Thymus (tissue), 11 donors: ENCODE measurements at regions not wholly inside any gene's neighbourhood (a gene's known extent, or its start where the extent isn't known, plus 50 kb on each side); places are given as distances from the start of the nearest gene placed in this dataset.
"Not testable (repeated sequence)": the region's sequence is repeated elsewhere in the genome, so short reads cannot be mapped to it uniquely, and the experiment has no call there.

ENCODE experiments used
- DNase-seq, 9 donors: peaks; one replicate each; pipeline ENCODE4 v3.0.0-alpha.2; 2013; ENCODE audit warnings: low spot score in 9 of 9, low read depth in 6 of 9, missing footprints in 1 of 9
- H3K27ac ChIP-seq, 2 donors: one replicate each; pipeline ENCODE4 v1.5.1; 2013; ENCODE audit warnings: control low read depth in 1 of 2, low read depth in 1 of 2, low read length in 1 of 2, mild to moderate bottlenecking in 1 of 2, moderate library complexity in 1 of 2
- H3K27me3 ChIP-seq, 2 donors: one replicate each; pipeline ENCODE4 v1.5.1; 2013; ENCODE audit warnings: low read length in 1 of 2; ENCODE audit not compliant: control insufficient read depth in 2 of 2, insufficient read depth in 1 of 2
- H3K36me3 ChIP-seq, 2 donors: one replicate each; pipeline ENCODE4 v1.5.1; 2013; ENCODE audit warnings: low read length in 1 of 2, mild to moderate bottlenecking in 1 of 2, moderate library complexity in 1 of 2; ENCODE audit not compliant: control insufficient read depth in 2 of 2, insufficient read depth in 2 of 2
- H3K4me1 ChIP-seq, 2 donors: one replicate each; pipeline ENCODE4 v1.5.1; 2013; ENCODE audit warnings: low read length in 2 of 2; ENCODE audit not compliant: control insufficient read depth in 2 of 2, insufficient read depth in 2 of 2
- H3K4me3 ChIP-seq, 2 donors: one replicate each; pipeline ENCODE4 v1.5.1; 2013; ENCODE audit warnings: low read length in 2 of 2, control low read depth in 1 of 2, mild to moderate bottlenecking in 1 of 2
- H3K9me3 ChIP-seq, 2 donors: one replicate each; pipeline ENCODE4 v1.5.1; 2013; ENCODE audit warnings: low read length in 1 of 2, mild to moderate bottlenecking in 1 of 2; ENCODE audit not compliant: control insufficient read depth in 2 of 2, insufficient read depth in 1 of 2
- WGBS: extraction: QIAGEN DNeasy Blood & Tissue Kit; methylation state at CpG from one replicate; pipeline ENCODE4 v1.1.7; 2013; 5-methylcytosine and 5-hydroxymethylcytosine counted together
- donor health status: healthy.

DNA sequence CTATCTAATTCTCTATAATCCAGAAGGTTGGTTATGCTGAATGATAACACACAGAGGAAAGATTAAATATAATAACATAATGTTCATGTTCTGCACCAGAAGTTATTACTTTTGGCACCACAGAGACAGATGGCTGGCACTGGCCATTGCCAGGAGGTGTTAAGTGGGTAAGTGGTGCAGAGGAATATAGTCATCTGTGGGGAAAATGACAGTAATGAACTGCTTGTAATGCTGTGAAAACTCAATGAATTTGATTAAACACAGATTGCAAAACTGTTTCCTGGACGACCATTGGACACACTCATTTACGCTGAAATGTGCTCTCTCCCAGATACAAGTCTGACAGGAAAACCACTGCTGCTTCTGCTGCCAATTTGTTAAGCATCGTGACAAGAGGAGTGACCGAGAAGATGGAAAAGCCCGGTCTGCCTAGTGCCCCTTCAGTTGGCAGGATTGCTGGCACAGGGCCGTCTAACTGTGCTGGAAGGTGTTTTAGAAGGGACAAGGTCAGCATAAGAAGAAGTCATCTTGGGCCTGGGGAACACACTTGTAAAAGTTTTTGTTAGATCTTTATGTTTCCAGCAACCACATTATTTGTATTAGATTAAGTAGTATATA lies 567.4 kb downstream of the CBLN4 start:
- no peaks in the 10 kb centered on the region for H3K4me1 ChIP-seq
- H3K9me3 ChIP-seq, result no peaks in the 10 kb centered on the region
- H3K4me3 ChIP-seq, result no peak overlapping the region
- H3K27me3 ChIP-seq, result no peaks in the 10 kb centered on the region
- DNase-seq, result no peak
- no peaks in the 10 kb centered on the region for H3K36me3 ChIP-seq
- 88% methylated on average over 6 of the region's 6 CpGs for WGBS
- H3K27ac ChIP-seq, result no peak overlapping the region

DNA sequence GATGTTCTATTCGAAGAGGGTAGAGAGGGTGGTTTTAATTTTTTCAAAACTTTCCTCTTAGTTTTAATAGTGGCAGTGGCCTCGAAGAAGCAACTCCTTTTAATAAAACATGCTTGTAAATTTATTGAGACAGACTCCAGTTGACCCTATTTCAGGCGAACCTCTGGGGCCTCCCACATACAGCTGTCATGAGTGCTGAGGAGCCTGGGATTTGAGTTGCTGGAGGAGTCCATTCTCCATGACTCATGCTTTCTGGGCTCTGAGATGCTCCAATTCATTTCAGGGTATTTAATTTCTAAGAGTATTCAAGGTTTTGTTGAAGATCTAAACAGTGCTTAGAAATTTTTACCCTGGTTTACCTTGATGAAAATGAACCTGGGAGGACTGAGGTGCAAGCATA lies 580.4 kb downstream of the CBLN4 start:
- Histone ChIP-seq H3K4me3 (no peak overlapping the region), H3K4me1 (no peaks in the 10 kb centered on the region), H3K27me3 (no peaks in the 10 kb centered on the region), H3K36me3 (no peaks in the 10 kb centered on the region), H3K27ac (no peak overlapping the region), H3K9me3 (no peaks in the 10 kb centered on the region)
- 83% methylated on average over 3 of the region's 3 CpGs for WGBS
- DNase-seq, result no peak

GRCh38 chr20:55424476-55424875 lies 580.8 kb downstream of the CBLN4 start:
- DNase-seq, result no peak
- Histone ChIP-seq H3K27me3 (no peaks in the 10 kb centered on the region), H3K4me1 (no peaks in the 10 kb centered on the region), H3K9me3 (no peaks in the 10 kb centered on the region), H3K36me3 (no peaks in the 10 kb centered on the region), H3K4me3 (no peak overlapping the region), H3K27ac (no peak overlapping the region)
- 39% methylated on average over 3 of the region's 3 CpGs for WGBS

- no peak overlapping the region for H3K4me3 ChIP-seq
- no peaks in the 10 kb centered on the region for H3K36me3 ChIP-seq
- no peaks in the 10 kb centered on the region for H3K9me3 ChIP-seq
- H3K4me1 ChIP-seq, result no peaks in the 10 kb centered on the region
- no peak overlapping the region for H3K27ac ChIP-seq
- 88% methylated on average over 1 of the region's 1 CpG for WGBS
- DNase-seq, result peak in 1 of 9 donors; percentile 2
- no peaks in the 10 kb centered on the region for H3K27me3 ChIP-seq
Measured at GRCh38 chr20:55417836-55418235, 587.5 kb downstream of the CBLN4 start.

DNA sequence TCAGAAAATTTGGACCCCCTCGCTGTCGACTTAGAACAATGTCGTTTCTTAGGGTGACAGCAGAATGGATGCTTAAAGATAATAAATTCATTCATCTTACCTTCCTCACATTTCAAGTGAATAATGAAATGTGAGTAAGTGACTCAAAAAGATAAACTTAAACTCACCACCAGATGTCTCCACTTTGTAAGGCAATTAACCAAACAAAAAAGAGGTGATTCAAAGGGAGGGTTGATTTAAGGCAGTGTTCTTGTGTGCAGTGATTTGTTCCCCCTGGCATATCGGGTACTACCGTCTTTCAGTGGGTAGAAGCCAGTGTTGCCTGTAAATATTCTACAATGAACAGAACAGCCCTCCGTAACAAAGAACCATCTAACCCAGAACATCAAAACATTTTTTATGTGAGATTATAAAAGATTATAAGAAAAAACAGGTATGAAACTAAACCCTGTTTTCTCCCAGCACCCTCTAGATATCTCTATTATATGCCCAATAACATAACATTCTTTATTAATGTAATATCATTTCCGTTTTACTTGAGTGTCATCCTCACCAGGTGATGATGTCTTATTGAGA lies 589.7 kb downstream of the CBLN4 start:
- WGBS, result 63% methylated on average over 7 of the region's 7 CpGs
- H3K9me3 ChIP-seq, result no peaks in the 10 kb centered on the region
- H3K36me3 ChIP-seq, result no peaks in the 10 kb centered on the region
- no peaks in the 10 kb centered on the region for H3K27me3 ChIP-seq
- no peak overlapping the region for H3K27ac ChIP-seq
- no peak for DNase-seq
- H3K4me1 ChIP-seq, result no peaks in the 10 kb centered on the region
- H3K4me3 ChIP-seq, result no peak overlapping the region

DNA sequence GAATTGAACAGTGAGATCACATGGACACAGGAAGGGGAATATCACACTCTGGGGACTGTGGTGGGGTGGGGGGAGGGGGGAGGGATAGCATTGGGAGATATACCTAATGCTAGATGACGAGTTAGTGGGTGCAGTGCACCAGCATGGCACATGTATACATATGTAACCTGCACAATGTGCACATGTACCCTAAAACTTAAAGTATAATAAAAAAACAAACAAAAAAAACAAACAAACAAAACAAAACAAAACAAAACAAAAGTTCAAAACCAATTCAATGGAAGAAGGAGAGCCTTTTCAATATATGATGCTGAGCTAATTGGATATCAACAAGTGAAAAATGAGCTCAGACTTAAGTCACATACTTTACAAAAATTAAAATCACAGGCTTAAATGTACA lies 592.8 kb downstream of the CBLN4 start:
- not testable (repeated sequence) for DNase-seq, H3K4me3 ChIP-seq, H3K9me3 ChIP-seq, H3K4me1 ChIP-seq, H3K36me3 ChIP-seq, H3K27ac ChIP-seq, H3K27me3 ChIP-seq
- WGBS, result no CpG with 5 or more reads among the region's 1 CpG

GRCh38 chr20:55406891-55407290 lies 598.4 kb downstream of the CBLN4 start:
- WGBS, result 94% methylated on average over 2 of the region's 2 CpGs
- Histone ChIP-seq H3K36me3 (no peaks in the 10 kb centered on the region), H3K4me1 (no peaks in the 10 kb centered on the region), H3K9me3 (no peaks in the 10 kb centered on the region), H3K27me3 (no peaks in the 10 kb centered on the region), H3K4me3 (no peak overlapping the region), H3K27ac (no peak overlapping the region)
- DNase-seq, result no peak

DNA sequence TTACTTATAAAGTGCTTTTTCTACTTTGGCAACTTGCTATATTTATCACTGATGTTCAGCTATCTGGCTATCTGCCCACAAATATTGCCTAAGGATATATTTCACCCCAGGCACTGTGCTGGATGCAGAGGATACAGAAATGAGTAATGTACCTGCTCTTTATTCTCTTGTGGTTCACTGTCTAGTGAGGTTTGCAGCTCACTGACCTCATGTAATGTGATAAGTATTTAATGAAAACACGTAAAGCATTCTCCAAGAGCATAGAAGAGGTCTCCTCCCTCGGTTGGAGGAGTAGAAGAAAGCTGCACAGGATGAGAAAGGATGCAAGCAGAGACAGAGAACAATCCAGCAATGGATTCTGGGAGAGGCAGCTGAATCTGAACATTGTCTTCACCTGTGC lies 610.7 kb downstream of the CBLN4 start:
- H3K4me3 ChIP-seq, result no peak overlapping the region
- DNase-seq, result no peak
- no peaks in the 10 kb centered on the region for H3K27me3 ChIP-seq
- H3K36me3 ChIP-seq, result no peaks in the 10 kb centered on the region
- 80% methylated on average over 2 of the region's 2 CpGs for WGBS
- no peaks in the 10 kb centered on the region for H3K9me3 ChIP-seq
- H3K27ac ChIP-seq, result no peak overlapping the region
- H3K4me1 ChIP-seq, result no peaks in the 10 kb centered on the region

DNA sequence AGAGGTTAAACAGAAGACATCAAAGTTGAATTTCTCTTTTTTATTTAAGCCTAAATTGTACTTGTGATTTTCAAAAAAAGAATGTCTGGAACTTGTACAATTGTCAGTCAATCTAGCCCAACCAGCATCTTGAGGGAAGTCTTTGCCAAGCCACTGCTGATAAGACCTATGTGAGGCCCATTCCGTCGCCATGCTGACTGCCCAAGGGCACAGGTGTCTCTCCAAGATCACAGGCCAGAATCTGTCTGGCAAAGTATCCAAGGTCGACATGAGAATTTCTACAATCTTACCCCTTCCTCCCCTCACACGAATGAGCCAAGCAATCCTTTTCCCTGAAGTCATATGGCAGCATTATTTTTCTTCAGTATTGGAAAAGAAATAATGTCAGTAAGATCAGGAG lies 614.5 kb downstream of the CBLN4 start:
- Histone ChIP-seq H3K36me3 (no peaks in the 10 kb centered on the region), H3K27ac (no peak overlapping the region), H3K4me1 (no peaks in the 10 kb centered on the region), H3K9me3 (no peaks in the 10 kb centered on the region), H3K27me3 (no peaks in the 10 kb centered on the region), H3K4me3 (no peak overlapping the region)
- 89% methylated on average over 4 of the region's 4 CpGs for WGBS
- DNase-seq, result no peak
